ENCODE measurements at regions not wholly inside any gene's neighbourhood (a gene's known extent, or its start where the extent isn't known, plus 50 kb on each side); places are given as distances from the start of the nearest gene placed in this dataset.

GRCh38 chr13:88294368-88294767, 623.2 kb downstream of the SLITRK5 start:
- Histone ChIP-seq H3K36me3 (no peaks in the 10 kb centered on the region), H3K4me1 (peaks cover 0 to 7% of the 10 kb centered on the region in 2 donors), H3K9me3 (no peaks in the 10 kb centered on the region), H3K27me3 (no peaks in the 10 kb centered on the region), H3K27ac (no peak overlapping the region), H3K4me3 (replicated peaks in 1 of 3) (no peak overlapping the region)
- WGBS, 2 donors = 25 to 35% methylated on average over 4 of the region's 4 CpGs
- TF ChIP-seq POLR2A (IDR thresholded peaks at IDR 0.05) (no peak), CTCF (IDR thresholded peaks at IDR 0.05) (no peak)
- DNase-seq = no peak
- intact Hi-C loops (cut with DNase I) = no loop called here

GRCh38 chr13:88303157-88303556, 632.0 kb downstream of the SLITRK5 start:
- DNase-seq = no peak
- Histone ChIP-seq H3K27ac (no peak overlapping the region), H3K9me3 (no peaks in the 10 kb centered on the region), H3K4me1 (no peaks in the 10 kb centered on the region), H3K36me3 (no peaks in the 10 kb centered on the region), H3K4me3 (replicated peaks in 1 of 3) (no peak overlapping the region), H3K27me3 (no peaks in the 10 kb centered on the region)
- 70 to 75% methylated on average over 3 of the region's 3 CpGs for WGBS, 2 donors
- TF ChIP-seq POLR2A (IDR thresholded peaks at IDR 0.05) (no peak), CTCF (IDR thresholded peaks at IDR 0.05) (no peak)
- intact Hi-C loops (cut with DNase I) = no loop called here

GRCh38 chr13:88303605-88304004, 632.4 kb downstream of the SLITRK5 start:
- intact Hi-C loops (cut with DNase I) = no loop called here
- Histone ChIP-seq H3K36me3 (no peaks in the 10 kb centered on the region), H3K4me3 (replicated peaks in 1 of 3) (no peak overlapping the region), H3K27ac (no peak overlapping the region), H3K4me1 (no peaks in the 10 kb centered on the region), H3K27me3 (no peaks in the 10 kb centered on the region), H3K9me3 (no peaks in the 10 kb centered on the region)
- DNase-seq = no peak
- WGBS, 2 donors = 75 to 83% methylated on average over 4 of the region's 4 CpGs
- TF ChIP-seq POLR2A (IDR thresholded peaks at IDR 0.05) (no peak), CTCF (IDR thresholded peaks at IDR 0.05) (no peak)

GRCh38 chr13:88314496-88314895, 643.3 kb downstream of the SLITRK5 start:
- no peak overlapping the region for H3K27ac ChIP-seq
- no peaks in the 10 kb centered on the region for H3K4me1 ChIP-seq
- no peaks in the 10 kb centered on the region for H3K27me3 ChIP-seq
- intact Hi-C loops (cut with DNase I) = no loop called here
- DNase-seq = no peak
- TF ChIP-seq CTCF (IDR thresholded peaks at IDR 0.05) (no peak), POLR2A (IDR thresholded peaks at IDR 0.05) (no peak)
- no peaks in the 10 kb centered on the region for H3K36me3 ChIP-seq
- 78 to 81% methylated on average over 1 of the region's 1 CpG for WGBS, 2 donors
- H3K9me3 ChIP-seq = no peaks in the 10 kb centered on the region
- no peak overlapping the region for H3K4me3 ChIP-seq (replicated peaks in 1 of 3)

- Histone ChIP-seq H3K9me3 (no peaks in the 10 kb centered on the region), H3K4me3 (replicated peaks in 1 of 3) (no peak overlapping the region), H3K27ac (no peak overlapping the region), H3K4me1 (no peaks in the 10 kb centered on the region), H3K27me3 (no peaks in the 10 kb centered on the region), H3K36me3 (no peaks in the 10 kb centered on the region)
- TF ChIP-seq CTCF (IDR thresholded peaks at IDR 0.05) = no peak
- no peak for TF ChIP-seq POLR2A (IDR thresholded peaks at IDR 0.05)
- DNase-seq = no peak
- WGBS, 2 donors = 79 to 82% methylated on average over 3 of the region's 3 CpGs
- intact Hi-C loops (cut with DNase I) = no loop called here
Measured at GRCh38 chr13:88329066-88329465, 657.9 kb downstream of the SLITRK5 start.

All from thyroid gland (tissue), 4 donors.